ENCODE measurements at regions not wholly inside any gene's neighbourhood (a gene's known extent, or its start where the extent isn't known, plus 50 kb on each side); places are given as distances from the start of the nearest gene placed in this dataset.

GRCh38 chr6:164453835-164454234 is 855.6 kb downstream of the C6orf118 start:
- DNase-seq (ENCODE audit: low spot score) = no peak

DNA sequence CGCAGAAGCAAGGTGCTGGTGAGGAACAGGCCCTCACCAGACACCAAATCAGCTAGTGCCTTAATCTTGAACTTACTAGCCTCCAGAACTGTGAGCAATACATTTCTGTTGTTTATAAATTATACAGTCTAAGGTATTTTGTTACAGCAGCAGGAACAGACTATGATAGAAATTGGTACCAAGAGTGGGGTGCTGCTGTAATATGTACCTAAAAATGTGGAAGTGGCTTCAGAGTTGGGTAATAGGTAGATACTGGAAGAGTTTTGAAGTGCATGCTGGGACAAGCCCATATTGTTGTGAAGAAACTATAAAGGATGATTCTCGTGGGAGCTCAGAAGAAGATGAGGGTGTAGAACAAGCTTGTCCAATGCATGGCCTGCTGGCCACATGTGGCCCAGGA is 866.8 kb downstream of the C6orf118 start:
- DNase-seq (ENCODE audit: low spot score) = no peak

GRCh38 chr6:164439331-164439730 is 870.1 kb downstream of the C6orf118 start:
- no peak for DNase-seq (ENCODE audit: low spot score)

DNA sequence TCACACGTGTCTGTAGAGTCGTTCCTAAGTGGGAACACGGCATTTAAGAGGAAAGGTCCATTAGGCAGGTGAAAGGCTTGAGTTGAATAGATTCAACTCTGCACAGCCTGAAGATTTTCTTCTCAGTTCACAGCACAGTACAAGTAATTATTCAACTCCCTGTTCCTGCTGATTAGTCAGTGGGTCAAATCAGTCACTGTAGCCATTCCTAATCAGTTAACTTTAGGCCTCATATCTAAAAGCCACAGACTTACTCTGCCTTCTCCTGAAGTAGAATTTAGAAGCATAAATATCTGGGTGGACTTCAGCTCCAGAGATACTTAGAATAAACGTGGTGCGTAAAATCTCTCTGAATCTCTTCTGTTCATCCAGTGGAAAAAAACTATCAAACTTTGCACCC is 872.4 kb downstream of the C6orf118 start:
- DNase-seq (ENCODE audit: low spot score) = no peak

DNA sequence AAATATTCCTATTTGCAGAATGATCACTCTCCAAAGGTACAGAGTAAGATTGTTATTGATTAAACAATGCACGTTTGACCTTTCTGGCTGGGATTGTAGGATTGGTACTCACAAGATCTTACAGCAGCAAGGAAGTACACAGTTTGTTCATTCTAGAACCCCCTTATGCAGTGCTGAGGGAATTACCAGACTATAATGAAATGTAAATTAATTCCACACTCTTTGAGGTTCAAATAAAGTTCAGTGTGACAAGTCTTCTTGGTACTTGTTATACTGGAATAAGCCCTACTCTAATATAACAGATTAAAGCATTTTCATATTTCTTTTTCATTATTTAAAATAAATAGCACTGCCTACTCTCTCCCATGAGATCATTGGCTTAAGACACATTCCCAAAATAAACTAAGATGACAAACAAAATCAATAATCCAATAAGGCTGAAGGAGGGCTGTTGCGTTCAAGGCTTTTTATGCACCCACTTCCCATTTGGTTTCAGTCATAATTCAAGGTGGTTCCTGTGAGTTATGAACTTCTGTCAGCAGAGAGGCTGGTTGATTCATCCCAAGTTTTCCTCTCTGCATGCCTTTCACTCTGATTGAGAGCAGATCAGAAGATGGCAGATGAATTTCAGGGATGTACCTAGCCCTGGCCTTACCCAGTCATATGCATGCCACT is 881.5 kb downstream of the C6orf118 start:
- no peak for DNase-seq (ENCODE audit: low spot score)

DNA sequence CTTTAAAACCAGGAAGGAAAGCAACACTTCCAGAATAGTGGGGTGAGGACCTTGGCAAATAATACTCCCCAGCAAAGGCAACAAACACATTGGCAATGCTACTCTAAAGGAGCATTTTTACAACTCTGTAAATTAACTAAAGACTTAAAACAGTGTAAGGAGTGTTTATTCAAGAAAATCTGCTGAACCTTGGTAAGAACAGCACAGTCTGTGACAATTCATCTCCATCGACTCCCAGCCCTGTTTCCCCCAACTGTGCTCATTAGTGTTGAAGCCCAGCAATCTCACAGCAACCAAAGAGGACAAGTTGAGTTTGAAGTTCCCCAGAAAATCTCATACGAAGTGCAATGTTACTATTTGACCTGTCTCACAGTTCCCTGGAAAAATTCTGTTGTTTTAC is 884.9 kb downstream of the C6orf118 start:
- no peak for DNase-seq (ENCODE audit: low spot score)

DNA sequence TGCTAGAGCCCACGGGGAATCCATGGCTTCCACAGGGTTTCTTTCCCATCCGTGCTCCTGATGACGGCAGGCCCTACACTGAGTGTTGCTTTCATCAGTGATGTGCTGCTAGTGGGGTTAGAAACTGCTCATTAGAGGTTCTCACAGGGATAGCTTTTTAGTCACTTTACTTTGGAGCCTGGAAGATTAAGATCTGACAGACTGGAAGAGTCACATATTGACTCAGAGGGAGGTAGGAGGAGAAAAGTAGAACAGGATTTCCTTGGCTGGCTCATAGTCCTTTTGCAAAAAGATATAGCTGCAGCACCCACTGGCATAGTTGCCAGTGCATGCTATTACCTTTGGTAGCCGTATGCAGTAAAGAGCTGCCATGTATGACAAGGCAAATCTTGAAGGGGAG is 890.3 kb downstream of the C6orf118 start:
- no peak for DNase-seq (ENCODE audit: low spot score)

DNA sequence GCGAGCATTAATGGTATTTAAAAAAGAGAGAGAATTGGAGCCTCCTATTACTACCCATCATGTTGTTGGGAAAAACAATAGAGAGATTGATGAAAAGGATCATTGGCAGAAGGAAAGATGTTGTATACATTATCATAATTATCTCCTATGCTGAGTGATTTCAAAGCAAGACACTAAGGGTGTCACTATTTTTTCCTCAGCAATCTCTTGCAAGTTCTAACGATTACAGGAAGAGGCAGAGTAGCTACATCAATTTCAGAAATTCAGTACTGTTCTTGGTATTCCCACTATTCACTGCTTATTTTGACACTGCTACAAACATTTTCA is 891.2 kb downstream of the C6orf118 start:
- DNase-seq (ENCODE audit: low spot score) = no peak

DNA sequence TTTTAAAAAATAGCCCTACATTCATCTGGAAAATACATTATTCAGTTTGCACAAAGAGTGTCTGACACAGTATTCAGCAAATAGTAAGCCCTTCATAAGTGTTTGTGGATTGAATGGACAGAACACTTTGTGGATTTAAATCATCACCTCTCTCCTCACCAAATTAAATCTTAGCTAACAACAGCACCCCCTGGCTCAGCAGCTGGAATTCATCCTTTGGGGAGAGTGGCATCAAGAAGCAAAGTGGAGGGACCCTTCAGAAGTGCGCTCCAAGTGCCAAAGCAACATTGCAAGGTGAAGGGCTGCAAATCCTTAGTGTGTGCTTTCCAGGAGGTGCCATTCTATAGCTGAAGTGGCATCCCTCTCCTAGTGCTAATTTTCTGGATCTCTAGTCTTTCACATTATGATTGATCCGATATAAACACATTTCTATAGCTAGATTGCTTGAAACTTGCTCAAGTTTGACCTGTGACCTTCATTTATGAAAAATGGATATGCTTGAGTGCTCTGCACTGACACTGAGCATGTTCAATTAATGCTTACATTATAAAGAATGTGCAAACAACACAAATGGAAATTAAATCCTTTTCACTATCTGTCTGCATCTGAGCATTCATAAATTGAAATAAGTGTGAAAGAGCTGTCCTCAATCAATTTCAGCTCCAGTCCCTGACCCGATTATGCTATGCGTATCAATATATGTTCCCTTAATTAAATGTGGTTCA is 891.7 kb downstream of the C6orf118 start:
- DNase-seq (ENCODE audit: low spot score) = no peak

DNA sequence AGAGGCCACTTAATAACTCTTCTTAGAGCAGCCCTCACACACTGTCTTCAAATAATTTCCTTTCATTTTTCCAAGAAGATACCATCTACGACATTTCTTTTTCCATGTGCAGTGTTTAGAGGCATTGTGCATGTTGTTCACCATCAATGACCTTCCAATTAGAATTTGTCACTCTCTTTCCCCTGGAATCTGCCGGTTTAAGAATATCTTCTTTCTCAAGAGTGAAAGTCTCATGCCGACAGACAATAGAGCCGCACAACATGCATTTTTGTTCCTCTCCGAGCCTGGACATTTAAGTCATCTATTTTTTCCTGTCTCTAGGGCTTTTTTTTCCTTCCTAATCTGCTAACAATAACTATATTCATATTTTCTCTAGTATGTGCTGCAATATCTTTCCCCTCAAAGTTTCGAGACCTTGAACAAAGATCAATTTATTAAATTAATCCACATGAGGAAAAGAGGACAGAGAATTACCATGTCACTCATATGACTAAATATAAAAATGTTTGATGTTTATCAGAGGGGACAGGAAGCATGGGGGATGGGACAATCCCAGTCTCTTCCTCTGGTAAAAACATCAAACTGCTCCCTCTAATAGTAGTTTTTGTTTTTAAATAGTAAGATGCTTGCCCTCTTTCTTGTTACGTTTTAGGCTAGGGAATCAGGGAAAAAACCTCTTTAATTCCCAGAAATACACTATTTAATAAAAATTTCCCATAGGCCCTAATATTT is 893.4 kb downstream of the C6orf118 start:
- no peak for DNase-seq (ENCODE audit: low spot score)

GRCh38 chr6:164414695-164415094 is 894.7 kb downstream of the C6orf118 start:
- no peak for DNase-seq (ENCODE audit: low spot score)

GRCh38 chr6:164412566-164412965 is 896.8 kb downstream of the C6orf118 start:
- DNase-seq (ENCODE audit: low spot score) = no peak

GRCh38 chr6:164410017-164410416 is 899.4 kb downstream of the C6orf118 start:
- DNase-seq (ENCODE audit: low spot score) = no peak

DNA sequence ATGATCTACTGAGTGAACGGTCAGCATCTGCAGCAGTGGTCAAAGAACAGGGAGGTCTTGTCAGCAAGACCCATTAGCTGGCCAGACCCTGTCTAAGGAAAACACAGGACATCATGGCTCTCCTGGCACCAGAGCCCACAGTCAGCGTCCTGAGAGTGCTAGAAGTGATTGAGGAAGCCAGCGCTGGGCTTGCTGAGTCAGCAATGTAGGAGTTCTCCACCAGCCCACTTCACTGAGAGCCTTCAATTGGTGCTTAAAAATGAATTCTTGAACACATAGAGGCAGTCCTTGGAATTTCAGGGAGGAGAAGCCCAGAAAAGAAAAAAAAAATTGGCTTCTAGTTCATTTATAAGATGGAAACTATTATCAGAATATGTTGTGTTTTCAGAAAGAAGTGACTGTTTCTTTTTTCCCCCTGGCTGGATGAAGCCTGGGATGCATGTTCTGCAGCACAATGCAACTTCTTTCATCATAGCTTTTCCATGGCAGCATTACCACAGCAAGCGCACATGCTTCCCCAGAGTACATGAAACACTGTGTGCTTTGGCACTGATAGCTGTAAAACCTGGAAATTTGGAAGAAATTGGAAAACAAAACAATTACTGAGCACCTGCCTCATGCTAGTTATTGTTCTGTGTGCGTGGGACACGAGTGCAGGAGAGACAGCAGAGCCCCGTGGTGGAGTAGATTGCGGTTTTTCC is 899.9 kb downstream of the C6orf118 start:
- no peak for DNase-seq (ENCODE audit: low spot score)

- DNase-seq (ENCODE audit: low spot score) = no peak
These were observed 900.5 kb downstream of the C6orf118 start for GRCh38 chr6:164408868-164409267.

- no peak for DNase-seq (ENCODE audit: low spot score)
These were observed 904.5 kb downstream of the C6orf118 start for GRCh38 chr6:164404812-164405488.

DNA sequence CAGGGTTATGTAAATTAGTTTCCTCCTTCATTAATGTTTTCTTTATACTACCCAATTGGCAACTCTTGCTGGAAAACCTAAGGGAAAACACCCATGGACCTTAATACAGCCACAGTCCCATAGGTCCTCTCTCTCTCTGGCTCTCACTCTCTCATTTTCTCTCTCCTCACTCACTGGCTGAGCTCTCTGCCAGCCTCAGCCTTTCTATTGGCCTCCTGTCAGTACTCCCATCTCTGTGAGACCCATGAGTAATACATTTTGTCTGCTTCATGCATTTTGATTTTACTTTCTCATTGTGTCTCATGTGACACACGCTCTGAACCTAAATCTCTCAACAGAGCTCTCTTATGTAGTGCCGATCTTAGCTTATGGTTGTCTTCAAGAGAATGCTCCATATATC is 907.5 kb downstream of the C6orf118 start:
- no peak for DNase-seq (ENCODE audit: low spot score)

GRCh38 chr6:164398647-164399046 is 910.8 kb downstream of the C6orf118 start:
- DNase-seq (ENCODE audit: low spot score) = no peak

GRCh38 chr6:164396071-164397047 is 913.0 kb downstream of the C6orf118 start:
- DNase-seq (ENCODE audit: low spot score) = no peak

GRCh38 chr6:164379795-164380194 is 929.6 kb downstream of the C6orf118 start:
- no peak for DNase-seq (ENCODE audit: low spot score)

- no peak for DNase-seq (ENCODE audit: low spot score)
These were observed 931.1 kb downstream of the C6orf118 start for GRCh38 chr6:164378330-164378729.

Data from HuH-7.5 (cell line).